ENCODE measurements at regions not wholly inside any gene's neighbourhood (a gene's known extent, or its start where the extent isn't known, plus 50 kb on each side); places are given as distances from the start of the nearest gene placed in this dataset.

- no peak overlapping the region for H3K4me3 ChIP-seq (ENCODE audit: low read depth, low read length)
- H3K27ac ChIP-seq (ENCODE audit: extremely low read depth, low read depth, low read length) = no peak overlapping the region
- H3K36me3 ChIP-seq (ENCODE audit: control insufficient read depth in 2 of 2, insufficient read depth in 1 of 2, low read length in 2 of 2) = no peaks in the 10 kb centered on the region
- H3K9me3 ChIP-seq (ENCODE audit: control insufficient read depth, insufficient read depth, low read depth, low read length) = no peaks in the 10 kb centered on the region
- TF ChIP-seq ZNF354C (tag by site-specific recombination; IDR thresholded peaks at IDR 0.05; ENCODE audit: borderline replicate concordance, low read depth) (no peak), ZNF37A (tag by site-specific recombination; IDR thresholded peaks at IDR 0.05) (no peak), ZSCAN16 (tag by site-specific recombination; IDR thresholded peaks at IDR 0.05) (no peak), SCRT1 (tag by site-specific recombination; IDR thresholded peaks at IDR 0.05; ENCODE audit: borderline replicate concordance) (no peak), ZNF555 (tag by site-specific recombination; conservative IDR thresholded peaks at IDR 0.05) (no peak), ZXDB (tag by site-specific recombination; IDR thresholded peaks at IDR 0.05) (no peak), ELK4 (IDR thresholded peaks at IDR 0.05; ENCODE audit: borderline replicate concordance, low read depth, low read length) (no peak), ZNF529 (tag by site-specific recombination; IDR thresholded peaks at IDR 0.05; ENCODE audit: insufficient replicate concordance) (no peak), RBAK (tag by site-specific recombination; IDR thresholded peaks at IDR 0.05) (no peak), ZNF146 (tag by site-specific recombination; IDR thresholded peaks at IDR 0.05) (no peak), ZNF335 (tag by site-specific recombination; conservative IDR thresholded peaks at IDR 0.05) (no peak)
- H3K4me1 ChIP-seq (ENCODE audit: control insufficient read depth, insufficient read depth, low read length) = no peaks in the 10 kb centered on the region
- POLR2A ChIA-PET = no interaction called here
- CTCF ChIA-PET = no interaction called here
Measured at GRCh38 chr2:120662046-120662445, 73.6 kb upstream of the GLI2 start.

GRCh38 chr2:120662746-120663145 lies 72.9 kb upstream of the GLI2 start:
- ChIA-PET CTCF (interaction anchor here (0.7 kb wide), 1 partner anchor 67 kb away, joined by 5 read pairs; no protein-coding TSS in a partner anchor), POLR2A (no interaction called here)
- Histone ChIP-seq H3K4me1 (ENCODE audit: control insufficient read depth, insufficient read depth, low read length) (no peaks in the 10 kb centered on the region), H3K36me3 (ENCODE audit: control insufficient read depth in 2 of 2, insufficient read depth in 1 of 2, low read length in 2 of 2) (no peaks in the 10 kb centered on the region), H3K9me3 (ENCODE audit: control insufficient read depth, insufficient read depth, low read depth, low read length) (no peaks in the 10 kb centered on the region), H3K27ac (ENCODE audit: extremely low read depth, low read depth, low read length) (no peak overlapping the region), H3K4me3 (ENCODE audit: low read depth, low read length) (no peak overlapping the region)
- TF ChIP-seq ZNF157 (tag by site-specific recombination; IDR thresholded peaks at IDR 0.05) (no peak), ZNF596 (tag by site-specific recombination; IDR thresholded peaks at IDR 0.05) (no peak), ZNF654 (tag by site-specific recombination; IDR thresholded peaks at IDR 0.05; ENCODE audit: low read depth) (no peak), ZNF302 (tag by site-specific recombination; IDR thresholded peaks at IDR 0.05; ENCODE audit: low read depth) (no peak), ZBTB48 (tag by site-specific recombination; IDR thresholded peaks at IDR 0.05) (no peak), ZNF26 (tag by site-specific recombination; IDR thresholded peaks at IDR 0.05) (no peak)

- Histone ChIP-seq H3K4me3 (ENCODE audit: low read depth, low read length) (no peak overlapping the region), H3K36me3 (ENCODE audit: control insufficient read depth in 2 of 2, insufficient read depth in 1 of 2, low read length in 2 of 2) (no peaks in the 10 kb centered on the region), H3K9me3 (ENCODE audit: control insufficient read depth, insufficient read depth, low read depth, low read length) (no peaks in the 10 kb centered on the region), H3K27ac (ENCODE audit: extremely low read depth, low read depth, low read length) (no peak overlapping the region), H3K4me1 (ENCODE audit: control insufficient read depth, insufficient read depth, low read length) (no peaks in the 10 kb centered on the region; the same call in 1 of the 2 replicates)
- ChIA-PET POLR2A (no interaction called here), CTCF (interaction anchor here (0.8 kb wide), 1 partner anchor 14 kb away, joined by 3 read pairs; no protein-coding TSS in a partner anchor)
- peak; percentile 87 for TF ChIP-seq SETDB1 (IDR thresholded peaks at IDR 0.05; ENCODE audit: insufficient read length, low read length)
- peak; percentile 95 for TF ChIP-seq TRIM28 (IDR thresholded peaks at IDR 0.05; ENCODE audit: borderline replicate concordance, low read length)
- no peak for TF ChIP-seq ZNF426 (tag by site-specific recombination; IDR thresholded peaks at IDR 0.05)
- TF ChIP-seq ZNF558 (tag by site-specific recombination; IDR thresholded peaks at IDR 0.05) = 0 out of 2 replicates have a peak, but pooled peaks have one; percentile 25
- TF ChIP-seq PRDM2 (tag by site-specific recombination; IDR thresholded peaks at IDR 0.05; ENCODE audit: borderline replicate concordance) = no peak
- no peak for TF ChIP-seq ZNF692 (tag by site-specific recombination; IDR thresholded peaks at IDR 0.05)
Measured at GRCh38 chr2:120666433-120666832, 69.2 kb upstream of the GLI2 start.
